ENCODE measurements at regions not wholly inside any gene's neighbourhood (a gene's known extent, or its start where the extent isn't known, plus 50 kb on each side); places are given as distances from the start of the nearest gene placed in this dataset.

- Mint-ChIP-seq H3K9me3 (peaks cover 6% of the 10 kb centered on the region), H3K27ac (no peak overlapping the region), H3K27me3 (no peaks in the 10 kb centered on the region), H3K4me1 (ENCODE audit: unreplicated experiment) (no peaks in the 10 kb centered on the region), H3K36me3 (no peaks in the 10 kb centered on the region), H3K4me3 (no peak overlapping the region)
- TF ChIP-seq, protein P1, sequence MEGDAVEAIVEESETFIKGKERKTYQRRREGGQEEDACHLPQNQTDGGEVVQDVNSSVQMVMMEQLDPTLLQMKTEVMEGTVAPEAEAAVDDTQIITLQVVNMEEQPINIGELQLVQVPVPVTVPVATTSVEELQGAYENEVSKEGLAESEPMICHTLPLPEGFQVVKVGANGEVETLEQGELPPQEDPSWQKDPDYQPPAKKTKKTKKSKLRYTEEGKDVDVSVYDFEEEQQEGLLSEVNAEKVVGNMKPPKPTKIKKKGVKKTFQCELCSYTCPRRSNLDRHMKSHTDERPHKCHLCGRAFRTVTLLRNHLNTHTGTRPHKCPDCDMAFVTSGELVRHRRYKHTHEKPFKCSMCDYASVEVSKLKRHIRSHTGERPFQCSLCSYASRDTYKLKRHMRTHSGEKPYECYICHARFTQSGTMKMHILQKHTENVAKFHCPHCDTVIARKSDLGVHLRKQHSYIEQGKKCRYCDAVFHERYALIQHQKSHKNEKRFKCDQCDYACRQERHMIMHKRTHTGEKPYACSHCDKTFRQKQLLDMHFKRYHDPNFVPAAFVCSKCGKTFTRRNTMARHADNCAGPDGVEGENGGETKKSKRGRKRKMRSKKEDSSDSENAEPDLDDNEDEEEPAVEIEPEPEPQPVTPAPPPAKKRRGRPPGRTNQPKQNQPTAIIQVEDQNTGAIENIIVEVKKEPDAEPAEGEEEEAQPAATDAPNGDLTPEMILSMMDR (conservative IDR thresholded peaks at IDR 0.05): no peak
- DNase-seq (ENCODE audit: extremely low spot score, unreplicated experiment): no peak
Observed at GRCh38 chr5:18888821-18889220, 1099.2 kb downstream of the CDH18 start.

DNA sequence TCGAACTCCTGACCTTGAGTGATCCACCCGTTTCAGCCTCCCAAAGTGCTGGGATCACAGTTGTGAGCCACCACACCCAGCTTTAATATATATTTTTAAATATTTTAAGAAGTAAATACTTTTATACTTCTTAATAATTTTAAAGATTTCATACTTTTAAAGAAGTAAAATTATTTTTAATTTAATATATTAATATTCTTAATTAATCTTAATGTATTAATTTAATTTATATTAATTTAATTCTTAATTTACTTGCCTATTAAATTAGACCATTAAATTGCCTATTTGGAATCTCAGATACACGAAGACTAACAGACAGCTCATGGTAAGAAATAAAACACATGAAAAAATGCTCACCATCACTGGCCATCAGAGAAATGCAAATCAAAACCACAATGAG, 1087.4 kb downstream of the CDH18 start:
- no peaks in the 10 kb centered on the region for H3K27me3 Mint-ChIP-seq
- H3K4me1 Mint-ChIP-seq (ENCODE audit: unreplicated experiment): no peaks in the 10 kb centered on the region
- TF ChIP-seq, protein P1 (conservative IDR thresholded peaks at IDR 0.05): no peak
- no peaks in the 10 kb centered on the region for H3K36me3 Mint-ChIP-seq
- H3K4me3 Mint-ChIP-seq: no peak overlapping the region
- H3K27ac Mint-ChIP-seq: no peak overlapping the region
- no peaks in the 10 kb centered on the region for H3K9me3 Mint-ChIP-seq
- no peak for DNase-seq (ENCODE audit: extremely low spot score, unreplicated experiment)

GRCh38 chr5:18920966-18921365, 1067.0 kb downstream of the CDH18 start:
- no peak overlapping the region for H3K4me3 Mint-ChIP-seq
- TF ChIP-seq, protein P1 (conservative IDR thresholded peaks at IDR 0.05): no peak
- H3K36me3 Mint-ChIP-seq: no peaks in the 10 kb centered on the region
- H3K4me1 Mint-ChIP-seq (ENCODE audit: unreplicated experiment): no peaks in the 10 kb centered on the region
- H3K27me3 Mint-ChIP-seq: no peaks in the 10 kb centered on the region
- no peaks in the 10 kb centered on the region for H3K9me3 Mint-ChIP-seq
- no peak overlapping the region for H3K27ac Mint-ChIP-seq
- DNase-seq (ENCODE audit: extremely low spot score, unreplicated experiment): no peak

- no peaks in the 10 kb centered on the region for H3K4me1 Mint-ChIP-seq (ENCODE audit: unreplicated experiment)
- no peaks in the 10 kb centered on the region for H3K36me3 Mint-ChIP-seq
- no peak for DNase-seq (ENCODE audit: extremely low spot score, unreplicated experiment)
- peaks cover 5% of the 10 kb centered on the region for H3K9me3 Mint-ChIP-seq
- no peaks in the 10 kb centered on the region for H3K27me3 Mint-ChIP-seq
- no peak overlapping the region for H3K4me3 Mint-ChIP-seq
- no peak overlapping the region for H3K27ac Mint-ChIP-seq
- TF ChIP-seq, protein P1 (conservative IDR thresholded peaks at IDR 0.05): no peak
Observed at GRCh38 chr5:18932081-18932480, 1055.9 kb downstream of the CDH18 start.

- no peaks in the 10 kb centered on the region for H3K36me3 Mint-ChIP-seq
- no peaks in the 10 kb centered on the region for H3K27me3 Mint-ChIP-seq
- TF ChIP-seq, protein P1 (conservative IDR thresholded peaks at IDR 0.05): no peak
Observed at GRCh38 chr5:18944771-18945170, 1043.2 kb downstream of the CDH18 start.

GRCh38 chr5:18954239-18954638, 1033.8 kb downstream of the CDH18 start:
- no peak for DNase-seq (ENCODE audit: extremely low spot score, unreplicated experiment)
- no peaks in the 10 kb centered on the region for H3K27me3 Mint-ChIP-seq
- no peaks in the 10 kb centered on the region for H3K36me3 Mint-ChIP-seq
- no peaks in the 10 kb centered on the region for H3K4me1 Mint-ChIP-seq (ENCODE audit: unreplicated experiment)
- H3K4me3 Mint-ChIP-seq: no peak overlapping the region
- TF ChIP-seq, protein P1 (conservative IDR thresholded peaks at IDR 0.05): no peak
- H3K27ac Mint-ChIP-seq: no peak overlapping the region
- no peaks in the 10 kb centered on the region for H3K9me3 Mint-ChIP-seq

More at GRCh38 chr5:18944771-18945170, 1043.2 kb downstream of the CDH18 start:
- Mint-ChIP-seq H3K9me3 (no peaks in the 10 kb centered on the region), H3K4me1 (ENCODE audit: unreplicated experiment) (no peaks in the 10 kb centered on the region), H3K4me3 (no peak overlapping the region), H3K27ac (no peak overlapping the region)
- no peak for DNase-seq (ENCODE audit: extremely low spot score, unreplicated experiment)
